Nephron progenitor cell (in vitro differentiated cells): ENCODE measurements at regions not wholly inside any gene's neighbourhood (a gene's known extent, or its start where the extent isn't known, plus 50 kb on each side); places are given as distances from the start of the nearest gene placed in this dataset.

Source experiments
- DNase-seq: peaks from one replicate; pipeline ENCODE4 v3.0.0; 2021
- H3K27ac Mint-ChIP-seq: 2 replicates; pipeline ENCODE4 v1.8.0; 2021; ENCODE audit warnings: mild to moderate bottlenecking, moderate library complexity, mixed read lengths
- H3K27me3 Mint-ChIP-seq: 2 replicates; pipeline ENCODE4 v1.8.0; 2021; ENCODE audit warnings: mild to moderate bottlenecking, low read depth, mixed read lengths; ENCODE audit not compliant: poor library complexity
- H3K36me3 Mint-ChIP-seq: 2 replicates; pipeline ENCODE4 v1.8.0; 2021; ENCODE audit warnings: low read depth, mixed read lengths
- H3K4me1 Mint-ChIP-seq: 2 replicates; pipeline ENCODE4 v1.8.0; 2021; ENCODE audit warnings: mixed read lengths
- H3K4me3 Mint-ChIP-seq: 2 replicates; pipeline ENCODE4 v1.8.0; 2021; ENCODE audit warnings: mild to moderate bottlenecking, moderate library complexity, mixed read lengths
- H3K9me3 Mint-ChIP-seq: 2 replicates; pipeline ENCODE4 v1.8.0; 2021; ENCODE audit warnings: mild to moderate bottlenecking, moderate library complexity, mixed read lengths
- CTCF ChIP-seq: fragments of 200-600 bp; sonication (generic); IDR thresholded peaks from 2 replicates; pipeline ENCODE4 v1.5.0; 2021; ENCODE audit warnings: antibody characterized with exemption

GRCh38 chr9:7338586-7339281 lies 460.8 kb downstream of the DMAC1 start:
- no peak for DNase-seq
- TF ChIP-seq CTCF = no peak
- H3K4me1 Mint-ChIP-seq = peaks cover 8% of the 10 kb centered on the region
- H3K4me3 Mint-ChIP-seq = no peak overlapping the region
- H3K9me3 Mint-ChIP-seq = no peaks in the 10 kb centered on the region
- H3K27ac Mint-ChIP-seq = no peak overlapping the region
- peaks cover 7% of the 10 kb centered on the region for H3K27me3 Mint-ChIP-seq
- no peaks in the 10 kb centered on the region for H3K36me3 Mint-ChIP-seq

DNA sequence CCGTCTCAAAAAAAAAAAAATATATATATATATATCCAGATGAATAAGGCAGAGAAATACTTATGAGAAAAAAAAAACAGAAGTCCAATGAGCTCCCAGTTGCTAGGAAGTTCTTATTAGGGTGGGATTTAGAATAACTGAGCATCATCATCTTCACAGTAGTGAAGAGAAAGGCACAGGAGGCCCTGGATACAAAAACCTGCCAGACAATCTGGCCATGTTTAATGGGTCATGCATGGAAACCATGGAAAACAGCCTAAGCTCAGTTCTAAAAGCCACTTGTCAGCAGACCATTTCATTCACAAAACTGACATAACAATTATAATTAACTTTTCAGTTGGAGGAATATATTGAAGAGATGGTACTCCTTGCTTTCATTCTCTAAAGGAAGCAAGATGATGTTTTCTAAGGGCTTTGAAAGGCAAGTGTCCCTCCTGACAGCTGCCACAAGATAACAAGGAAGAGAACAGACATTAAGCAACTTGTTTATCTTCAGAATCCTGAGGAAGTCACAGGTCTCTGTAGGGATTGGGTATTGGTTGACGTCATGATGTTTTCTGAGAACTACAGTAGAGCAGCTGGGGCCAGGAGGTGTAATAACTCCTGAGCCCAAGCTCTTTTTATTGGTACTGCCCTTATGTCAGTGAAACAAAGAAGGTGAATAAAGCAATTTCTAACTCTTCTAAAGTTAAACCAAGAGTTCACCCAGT lies 463.1 kb downstream of the DMAC1 start:
- H3K27me3 Mint-ChIP-seq = peaks cover 3% of the 10 kb centered on the region
- H3K4me1 Mint-ChIP-seq = peaks cover 8% of the 10 kb centered on the region
- DNase-seq = no peak
- no peak overlapping the region for H3K4me3 Mint-ChIP-seq
- H3K27ac Mint-ChIP-seq = no peak overlapping the region
- no peaks in the 10 kb centered on the region for H3K9me3 Mint-ChIP-seq
- no peak for TF ChIP-seq CTCF
- no peaks in the 10 kb centered on the region for H3K36me3 Mint-ChIP-seq

GRCh38 chr9:7333719-7334118 lies 465.9 kb downstream of the DMAC1 start:
- Mint-ChIP-seq H3K36me3 (peaks cover under 1% of the 10 kb centered on the region), H3K4me3 (no peak overlapping the region), H3K4me1 (peaks cover 4% of the 10 kb centered on the region), H3K27ac (no peak overlapping the region), H3K9me3 (peaks cover 6% of the 10 kb centered on the region), H3K27me3 (no peaks in the 10 kb centered on the region)
- no peak for TF ChIP-seq CTCF
- DNase-seq = no peak

- Mint-ChIP-seq H3K9me3 (peaks cover 13% of the 10 kb centered on the region), H3K4me3 (no peak overlapping the region), H3K4me1 (no peaks in the 10 kb centered on the region), H3K27ac (no peak overlapping the region), H3K36me3 (peaks cover 7% of the 10 kb centered on the region), H3K27me3 (no peaks in the 10 kb centered on the region)
- TF ChIP-seq CTCF = no peak
- DNase-seq = no peak
Observed at GRCh38 chr9:7332780-7333179, 466.8 kb downstream of the DMAC1 start.

DNA sequence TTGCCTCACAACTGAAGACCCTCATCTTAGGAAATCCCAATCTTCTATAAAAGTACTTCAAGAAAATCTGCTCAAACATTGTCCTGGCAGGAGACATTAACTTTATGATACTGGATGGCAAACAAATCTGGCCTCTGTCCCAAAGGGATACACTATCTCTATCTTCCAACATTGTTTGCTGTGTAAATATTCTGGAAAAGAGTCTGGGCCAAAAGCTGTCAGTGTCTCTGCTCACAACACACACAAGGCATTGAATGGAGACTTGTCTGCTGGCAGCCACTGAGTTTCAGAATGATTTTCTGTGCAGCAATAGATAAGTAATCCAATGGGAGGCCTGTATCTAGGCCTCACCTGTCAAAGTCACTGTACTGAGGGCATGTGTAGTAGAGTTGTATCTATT lies 471.1 kb downstream of the DMAC1 start:
- H3K27me3 Mint-ChIP-seq = peaks cover 8% of the 10 kb centered on the region
- DNase-seq = no peak
- H3K4me3 Mint-ChIP-seq = no peak overlapping the region
- TF ChIP-seq CTCF = no peak
- no peak overlapping the region for H3K27ac Mint-ChIP-seq
- peaks cover 7% of the 10 kb centered on the region for H3K36me3 Mint-ChIP-seq
- no peaks in the 10 kb centered on the region for H3K4me1 Mint-ChIP-seq
- peaks cover 13% of the 10 kb centered on the region for H3K9me3 Mint-ChIP-seq

DNA sequence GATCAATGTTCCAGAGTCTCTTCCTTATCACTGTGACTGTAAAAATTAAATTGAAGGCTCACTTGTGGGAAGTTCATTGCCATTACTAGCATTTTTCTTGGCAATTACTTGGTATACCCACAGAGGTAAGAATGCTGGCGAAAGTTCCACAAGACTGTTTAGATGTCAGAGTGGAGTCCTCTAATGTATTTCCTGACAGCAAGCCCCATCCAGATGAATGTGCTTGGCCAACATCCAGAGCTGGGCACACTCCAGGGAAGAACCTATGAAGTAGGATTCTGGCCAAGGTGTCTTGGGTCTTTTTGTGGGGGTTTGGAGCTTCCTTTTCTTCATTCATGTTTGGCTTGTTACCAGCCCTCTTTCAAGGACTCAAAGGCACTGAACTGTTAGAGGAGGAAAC lies 473.6 kb downstream of the DMAC1 start:
- H3K4me3 Mint-ChIP-seq = no peak overlapping the region
- H3K9me3 Mint-ChIP-seq = peaks cover 13% of the 10 kb centered on the region
- no peaks in the 10 kb centered on the region for H3K4me1 Mint-ChIP-seq
- peaks cover 13% of the 10 kb centered on the region for H3K27me3 Mint-ChIP-seq
- DNase-seq = no peak
- TF ChIP-seq CTCF = no peak
- H3K27ac Mint-ChIP-seq = no peak overlapping the region
- H3K36me3 Mint-ChIP-seq = peaks cover 7% of the 10 kb centered on the region
